ENCODE measurements at regions not wholly inside any gene's neighbourhood (a gene's known extent, or its start where the extent isn't known, plus 50 kb on each side); places are given as distances from the start of the nearest gene placed in this dataset.

- no peak for DNase-seq (ENCODE audit: low read depth)
- no peak for TF ChIP-seq CTCF (IDR thresholded peaks at IDR 0.05; ENCODE audit: control insufficient read depth, extremely low read depth, insufficient read depth)
- H3K4me3 ChIP-seq (ENCODE audit: low read depth, low read length) = no peak overlapping the region
These were observed 76.0 kb upstream of the SNRK start for GRCh38 chr3:43210049-43211027.

- DNase-seq (ENCODE audit: low read depth) = no peak
- no peak overlapping the region for H3K4me3 ChIP-seq (ENCODE audit: low read depth, low read length)
- no peak for TF ChIP-seq CTCF (IDR thresholded peaks at IDR 0.05; ENCODE audit: control insufficient read depth, extremely low read depth, insufficient read depth)
These were observed 78.7 kb upstream of the SNRK start for GRCh38 chr3:43207628-43208085.

- no peak overlapping the region for H3K4me3 ChIP-seq (ENCODE audit: low read depth, low read length)
- no peak for TF ChIP-seq CTCF (IDR thresholded peaks at IDR 0.05; ENCODE audit: control insufficient read depth, extremely low read depth, insufficient read depth)
- no peak for DNase-seq (ENCODE audit: low read depth)
These were observed 79.7 kb upstream of the SNRK start for GRCh38 chr3:43206632-43207031.

GRCh38 chr3:43206105-43206504, 80.2 kb upstream of the SNRK start:
- H3K4me3 ChIP-seq (ENCODE audit: low read depth, low read length) = no peak overlapping the region
- no peak for TF ChIP-seq CTCF (IDR thresholded peaks at IDR 0.05; ENCODE audit: control insufficient read depth, extremely low read depth, insufficient read depth)
- DNase-seq (ENCODE audit: low read depth) = no peak

- H3K4me3 ChIP-seq (ENCODE audit: low read depth, low read length) = no peak overlapping the region
- no peak for TF ChIP-seq CTCF (IDR thresholded peaks at IDR 0.05; ENCODE audit: control insufficient read depth, extremely low read depth, insufficient read depth)
These were observed 83.3 kb upstream of the SNRK start for GRCh38 chr3:43203022-43203421.

GRCh38 chr3:43201581-43201980, 84.8 kb upstream of the SNRK start:
- DNase-seq (ENCODE audit: low read depth) = no peak

More at GRCh38 chr3:43203022-43203421, 83.3 kb upstream of the SNRK start:
- no peak for DNase-seq (ENCODE audit: low read depth)

More at GRCh38 chr3:43201581-43201980, 84.8 kb upstream of the SNRK start:
- TF ChIP-seq CTCF (IDR thresholded peaks at IDR 0.05; ENCODE audit: control insufficient read depth, extremely low read depth, insufficient read depth) = no peak
- no peak overlapping the region for H3K4me3 ChIP-seq (ENCODE audit: low read depth, low read length)

All from LNCaP clone FGC (cell line).